ENCODE measurements at regions not wholly inside any gene's neighbourhood (a gene's known extent, or its start where the extent isn't known, plus 50 kb on each side); places are given as distances from the start of the nearest gene placed in this dataset.

DNA sequence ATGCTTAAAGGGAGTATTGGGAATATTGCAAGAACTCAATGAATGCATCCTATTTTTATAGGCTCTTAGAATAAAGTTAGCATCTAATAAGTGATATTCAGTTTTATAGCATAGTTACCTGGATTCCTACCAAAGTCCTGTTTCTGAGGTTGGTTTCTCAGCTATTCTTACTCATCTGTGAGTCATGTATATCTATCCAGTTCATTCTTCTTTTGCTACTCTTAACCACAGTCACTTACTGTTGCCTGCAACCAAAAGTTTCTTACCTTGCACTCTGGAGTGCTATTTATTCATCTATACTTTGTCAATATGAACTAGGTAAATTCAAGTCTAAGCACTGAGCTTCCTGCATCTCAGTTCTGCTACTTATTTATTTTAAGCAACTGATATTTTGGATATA, 322.5 kb downstream of the HS3ST1 start:
- TF ChIP-seq POLR2A (IDR thresholded peaks at IDR 0.05) (no peak), POLR2AphosphoS5 (IDR thresholded peaks at IDR 0.05) (no peak), EP300 (IDR thresholded peaks at IDR 0.05; ENCODE audit: low read depth) (no peak)
- TF ChIP-seq, protein P1, sequence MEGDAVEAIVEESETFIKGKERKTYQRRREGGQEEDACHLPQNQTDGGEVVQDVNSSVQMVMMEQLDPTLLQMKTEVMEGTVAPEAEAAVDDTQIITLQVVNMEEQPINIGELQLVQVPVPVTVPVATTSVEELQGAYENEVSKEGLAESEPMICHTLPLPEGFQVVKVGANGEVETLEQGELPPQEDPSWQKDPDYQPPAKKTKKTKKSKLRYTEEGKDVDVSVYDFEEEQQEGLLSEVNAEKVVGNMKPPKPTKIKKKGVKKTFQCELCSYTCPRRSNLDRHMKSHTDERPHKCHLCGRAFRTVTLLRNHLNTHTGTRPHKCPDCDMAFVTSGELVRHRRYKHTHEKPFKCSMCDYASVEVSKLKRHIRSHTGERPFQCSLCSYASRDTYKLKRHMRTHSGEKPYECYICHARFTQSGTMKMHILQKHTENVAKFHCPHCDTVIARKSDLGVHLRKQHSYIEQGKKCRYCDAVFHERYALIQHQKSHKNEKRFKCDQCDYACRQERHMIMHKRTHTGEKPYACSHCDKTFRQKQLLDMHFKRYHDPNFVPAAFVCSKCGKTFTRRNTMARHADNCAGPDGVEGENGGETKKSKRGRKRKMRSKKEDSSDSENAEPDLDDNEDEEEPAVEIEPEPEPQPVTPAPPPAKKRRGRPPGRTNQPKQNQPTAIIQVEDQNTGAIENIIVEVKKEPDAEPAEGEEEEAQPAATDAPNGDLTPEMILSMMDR (IDR thresholded peaks at IDR 0.05), result no peak
